GM18517 (cell line): ENCODE measurements at regions not wholly inside any gene's neighbourhood (a gene's known extent, or its start where the extent isn't known, plus 50 kb on each side); places are given as distances from the start of the nearest gene placed in this dataset.

Experiments
- ATAC-seq: cut with Tn5 transposase; IDR thresholded peaks from one replicate; pipeline ENCODE4 v1.9.1; 2021; ENCODE audit warnings: mild to moderate bottlenecking, moderate library complexity; ENCODE audit not compliant: unreplicated experiment

DNA sequence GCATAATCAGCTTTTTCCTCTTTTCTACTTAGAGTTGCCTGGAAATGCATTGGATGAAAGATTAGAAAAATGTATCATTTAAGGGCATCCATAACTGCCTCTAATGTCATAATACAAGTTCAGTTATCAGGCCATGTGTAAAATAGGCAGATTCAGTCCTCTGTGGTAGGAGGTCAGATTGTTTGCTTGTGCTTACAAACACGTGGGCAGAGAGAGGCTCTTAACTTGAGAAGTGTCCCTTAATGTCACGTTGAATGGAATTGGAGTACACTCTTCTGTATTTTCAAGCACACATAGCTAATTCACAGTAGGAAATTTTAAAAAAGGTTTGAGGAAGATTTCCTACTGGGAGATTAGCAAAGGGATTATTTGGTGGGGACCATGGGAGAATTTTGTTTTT lies 359.8 kb upstream of the MTPN start:
- ATAC-seq = no peak

DNA sequence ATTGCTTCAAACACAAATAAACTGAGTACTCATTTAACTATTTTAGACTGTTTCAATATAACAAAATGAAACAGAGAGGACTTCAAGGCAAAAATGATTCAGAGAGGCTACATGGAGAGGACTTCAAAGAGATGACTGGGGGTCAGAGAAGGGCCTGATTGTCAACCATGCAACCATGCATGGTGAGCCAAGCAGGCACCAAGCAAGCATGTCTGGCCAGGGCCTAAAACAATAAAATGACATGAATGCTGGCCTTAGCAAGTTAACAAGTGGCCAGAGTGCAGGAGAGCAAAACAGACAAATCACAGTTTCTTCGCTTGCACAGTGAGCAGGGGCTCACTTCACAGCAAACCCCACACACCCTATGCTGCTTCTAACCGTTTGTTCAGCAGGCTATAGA lies 356.5 kb upstream of the MTPN start:
- ATAC-seq = no peak

DNA sequence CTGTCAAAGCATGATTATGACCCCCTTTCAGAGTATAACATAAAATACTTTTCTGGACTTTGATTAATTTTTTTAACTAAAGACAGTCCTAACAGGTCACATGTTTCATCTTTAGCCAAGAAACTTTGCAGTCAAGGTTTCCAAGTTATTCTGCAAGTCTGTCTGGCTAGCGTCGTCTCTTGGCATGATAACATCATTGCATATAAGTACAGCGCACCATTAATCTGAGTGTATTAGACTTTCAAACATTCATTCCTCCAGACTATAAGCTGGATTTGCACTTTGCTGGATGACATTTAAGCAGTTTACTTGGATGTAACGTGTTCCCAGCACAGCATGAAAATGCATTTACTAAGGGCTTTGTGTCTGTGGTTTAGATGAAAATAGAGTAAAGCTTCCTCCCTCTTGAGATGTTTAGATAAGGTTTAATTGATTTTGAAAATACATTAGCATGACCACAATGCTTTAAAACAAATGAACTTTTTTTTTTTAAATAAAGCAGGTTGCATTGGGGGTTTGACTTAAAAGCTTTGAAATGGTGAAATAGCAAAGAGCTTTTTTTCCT lies 349.0 kb upstream of the MTPN start:
- no peak for ATAC-seq

DNA sequence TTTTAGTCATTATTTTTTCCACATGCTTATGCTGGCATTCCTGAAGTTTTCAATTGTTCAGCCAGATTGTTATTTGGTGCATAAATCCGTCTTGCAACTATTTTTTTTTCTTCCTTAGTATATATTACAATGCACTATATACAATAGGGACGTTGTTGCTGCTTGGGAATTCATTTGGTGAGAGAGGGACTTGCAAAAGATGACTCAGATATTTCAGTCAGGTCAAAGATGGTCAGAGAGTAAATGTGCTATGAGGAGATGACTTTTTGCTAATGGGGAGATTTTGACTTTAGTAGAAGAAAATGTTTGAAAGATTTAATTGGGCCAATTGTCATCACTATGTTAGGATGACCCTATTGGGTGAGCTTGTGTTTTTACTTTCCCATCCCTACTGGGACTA lies 348.4 kb upstream of the MTPN start:
- no peak for ATAC-seq

DNA sequence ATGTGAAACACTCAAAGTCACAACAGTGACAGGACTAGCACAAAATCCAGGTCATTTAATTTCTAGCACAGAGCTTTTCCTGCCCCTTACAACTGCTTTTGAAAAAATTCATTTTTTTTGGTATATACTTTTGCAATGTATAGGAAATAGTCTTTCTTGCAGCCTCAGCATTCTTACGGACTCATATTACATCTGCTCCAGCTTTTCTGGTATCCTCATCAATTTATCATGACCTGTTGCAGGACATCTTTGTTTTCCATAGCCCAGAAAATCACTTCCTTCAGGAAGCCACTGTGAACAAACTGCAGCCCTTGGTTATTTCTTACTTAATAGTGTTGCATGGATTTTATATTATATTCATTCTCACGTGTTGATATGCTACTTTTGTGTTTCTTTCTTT lies 347.9 kb upstream of the MTPN start:
- ATAC-seq = no peak

DNA sequence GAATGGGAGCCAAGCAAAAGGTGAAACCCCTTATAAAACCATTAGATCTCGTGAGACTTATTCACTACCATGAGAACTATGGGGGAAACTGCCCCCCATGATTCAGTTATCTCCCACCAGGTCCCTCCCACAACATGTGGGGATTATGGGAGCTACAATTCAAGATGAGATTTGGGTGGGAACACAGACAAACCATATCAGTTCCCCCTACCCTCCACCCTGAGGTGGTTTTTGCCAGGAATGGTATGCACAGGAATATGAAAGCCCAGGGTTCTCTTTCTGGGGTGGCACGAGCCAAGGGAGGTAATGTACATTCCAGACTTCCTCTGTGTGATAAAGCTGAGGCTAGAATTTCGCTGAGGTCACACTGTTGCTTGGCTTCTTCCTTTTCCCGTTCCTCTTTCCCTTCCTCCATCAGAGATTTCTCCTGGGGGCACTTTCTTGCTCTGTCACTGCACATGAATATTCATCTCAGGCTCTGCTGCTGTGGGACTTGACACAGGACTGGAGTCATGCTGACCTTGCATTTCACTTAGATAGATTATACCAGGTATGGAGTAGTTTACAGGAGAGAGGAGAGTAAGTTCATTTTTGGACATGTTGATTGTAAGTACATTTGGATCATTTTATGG lies 347.0 kb upstream of the MTPN start:
- ATAC-seq = no peak

DNA sequence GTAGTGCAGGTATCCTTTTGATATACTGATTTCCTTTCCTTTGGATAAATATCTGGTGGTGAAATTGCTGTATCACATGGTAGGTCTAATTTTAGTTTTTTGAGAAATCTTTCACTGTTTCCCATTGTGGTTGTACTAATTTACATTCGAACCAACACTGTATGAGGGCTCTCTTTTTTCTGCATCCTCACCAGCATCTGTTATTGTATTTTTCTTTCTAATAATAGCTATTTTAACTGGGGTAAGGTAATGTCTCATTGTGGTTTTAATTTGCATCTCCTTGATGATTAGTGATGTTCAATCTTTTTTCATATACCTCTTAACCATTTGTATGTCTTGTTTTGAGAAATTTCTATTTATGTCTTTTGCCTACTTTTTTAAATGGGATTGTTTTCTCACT lies 335.4 kb upstream of the MTPN start:
- ATAC-seq = no peak

DNA sequence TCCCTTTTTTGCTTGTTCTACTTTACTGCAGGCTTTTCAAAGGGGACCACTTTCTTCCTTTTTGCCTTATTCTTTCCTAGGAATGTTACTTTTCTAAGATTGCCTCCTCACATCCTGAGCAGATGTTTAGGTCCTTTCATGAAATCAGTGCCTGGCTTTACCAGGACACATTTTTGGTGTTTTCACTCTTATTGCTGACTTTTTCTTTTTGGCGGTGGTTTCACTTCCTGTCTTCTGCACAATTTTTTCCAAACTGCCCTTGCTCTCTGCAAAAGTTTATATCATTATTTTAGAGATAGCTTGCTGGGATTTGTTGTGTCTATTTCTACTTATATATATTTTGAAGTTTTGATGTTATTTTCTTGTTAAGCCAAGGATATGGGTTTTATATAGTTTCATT lies 332.2 kb upstream of the MTPN start:
- no peak for ATAC-seq

DNA sequence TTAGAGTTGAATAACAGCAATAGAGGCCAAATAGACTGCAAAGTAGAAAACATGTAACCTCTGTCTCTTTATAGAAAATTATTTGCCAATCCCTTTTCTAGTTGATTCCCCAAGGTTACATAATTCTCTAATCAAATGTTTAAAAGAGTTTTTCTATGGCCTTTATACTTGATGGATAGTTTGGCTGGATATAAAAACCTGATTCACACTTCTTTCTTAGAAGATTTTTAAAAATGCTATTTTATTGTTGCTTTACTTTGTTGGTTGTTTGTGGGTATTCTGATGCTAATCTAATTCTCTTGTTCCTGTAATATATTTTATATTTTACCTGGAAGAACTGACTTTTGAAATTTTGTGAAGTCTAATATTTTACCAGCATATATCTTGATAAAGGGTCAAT lies 331.1 kb upstream of the MTPN start:
- no peak for ATAC-seq

DNA sequence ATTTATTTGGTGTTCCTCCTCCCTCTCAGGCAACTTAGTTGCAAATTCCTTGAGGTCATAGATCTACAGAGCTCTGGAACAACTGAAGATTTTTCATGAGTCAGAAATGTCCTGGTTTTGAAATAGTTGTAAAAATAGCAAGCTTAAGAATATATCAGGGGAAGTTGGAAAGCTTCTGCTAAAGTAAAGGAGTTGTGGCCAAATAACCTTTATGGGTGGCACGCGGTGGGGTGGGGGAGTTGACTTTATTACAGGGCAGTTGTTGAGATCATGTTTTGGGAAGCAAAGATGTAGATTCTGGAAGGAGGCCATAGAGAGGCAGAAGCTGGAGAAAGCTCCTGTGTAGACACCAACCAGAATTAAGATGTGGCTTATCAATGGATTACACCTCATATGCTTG lies 326.0 kb upstream of the MTPN start:
- ATAC-seq = no peak

DNA sequence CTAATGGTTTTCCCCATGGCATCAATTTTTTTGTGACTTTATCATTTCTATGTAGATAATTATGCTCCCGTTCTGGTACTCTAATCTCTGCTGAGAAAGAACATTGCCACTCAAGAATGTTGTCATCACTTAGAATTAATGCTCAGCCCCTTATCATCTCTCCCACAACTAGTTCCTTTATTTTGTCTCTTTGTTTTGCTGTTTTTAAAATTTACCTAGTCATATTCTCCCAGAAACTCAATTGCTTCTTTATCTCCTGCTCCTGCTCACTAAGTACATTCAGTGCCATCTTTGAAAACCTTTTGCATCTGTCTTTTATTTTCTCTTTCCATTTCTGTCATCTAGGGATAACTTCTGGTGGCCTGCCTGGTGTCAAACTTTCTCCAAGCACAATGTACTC lies 324.9 kb upstream of the MTPN start:
- no peak for ATAC-seq

DNA sequence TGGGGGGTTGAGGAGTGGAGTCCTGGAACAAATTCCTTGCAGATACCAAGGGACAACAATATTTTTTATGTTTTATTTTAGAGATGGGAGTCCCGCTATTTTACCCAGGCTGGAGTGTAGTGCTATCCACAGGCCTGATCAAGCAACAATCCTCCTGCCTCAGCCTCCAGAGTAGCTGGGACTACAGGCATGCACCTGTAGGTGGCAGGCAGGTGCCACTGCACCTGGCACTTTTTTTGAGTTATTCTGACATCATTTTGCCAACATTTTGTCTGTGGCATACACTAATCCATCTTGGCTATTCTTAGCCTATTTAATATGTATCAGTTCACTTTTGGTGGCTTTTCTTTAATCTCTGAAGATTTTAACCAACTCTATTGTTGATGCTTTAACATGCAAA lies 317.8 kb upstream of the MTPN start:
- no peak for ATAC-seq

DNA sequence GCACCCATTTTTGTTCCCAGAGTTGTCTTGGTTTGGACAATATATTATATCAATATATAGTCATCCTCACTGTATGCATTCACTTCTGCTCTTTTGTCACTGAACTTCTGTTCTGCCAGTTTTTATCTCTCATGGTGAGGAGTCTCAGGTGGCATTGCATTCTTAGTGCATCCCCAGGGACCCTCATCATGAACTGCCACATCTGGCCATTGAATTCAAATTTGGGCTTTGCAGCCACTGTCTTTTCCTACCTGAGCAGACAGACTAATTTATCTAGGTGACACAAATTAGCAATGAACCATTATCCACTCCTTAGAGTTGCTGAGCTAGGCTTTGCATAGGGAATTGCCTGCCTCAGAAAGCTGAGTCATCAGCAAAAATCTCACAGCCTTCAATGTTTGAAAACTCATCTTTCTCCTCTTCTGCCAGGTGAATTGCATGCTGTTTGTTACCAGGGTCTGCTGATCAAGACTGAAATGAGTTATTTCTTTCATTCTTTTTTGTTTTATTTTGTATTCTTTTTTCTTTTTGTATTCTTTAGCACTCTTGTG lies 316.8 kb upstream of the MTPN start:
- no peak for ATAC-seq

DNA sequence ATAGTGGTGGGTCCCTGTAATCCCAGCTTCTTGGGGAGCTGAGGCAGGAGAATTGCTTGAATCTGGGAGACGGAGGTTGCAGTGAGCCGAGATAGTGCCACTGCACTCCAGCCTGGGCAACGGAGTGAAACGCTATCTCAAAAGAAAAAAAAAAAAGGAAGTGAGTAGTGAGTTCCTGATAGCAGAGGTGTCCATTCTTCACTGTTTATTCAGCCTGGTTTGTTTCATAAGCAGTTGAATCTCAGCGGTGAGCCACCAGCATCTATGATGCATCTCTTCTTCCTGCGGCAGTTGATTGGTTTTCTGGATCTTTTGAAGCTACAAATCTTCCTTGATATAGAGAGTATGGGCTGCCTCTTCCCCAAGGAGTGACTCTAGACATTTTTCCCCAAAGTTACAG lies 316.1 kb upstream of the MTPN start:
- no peak for ATAC-seq

DNA sequence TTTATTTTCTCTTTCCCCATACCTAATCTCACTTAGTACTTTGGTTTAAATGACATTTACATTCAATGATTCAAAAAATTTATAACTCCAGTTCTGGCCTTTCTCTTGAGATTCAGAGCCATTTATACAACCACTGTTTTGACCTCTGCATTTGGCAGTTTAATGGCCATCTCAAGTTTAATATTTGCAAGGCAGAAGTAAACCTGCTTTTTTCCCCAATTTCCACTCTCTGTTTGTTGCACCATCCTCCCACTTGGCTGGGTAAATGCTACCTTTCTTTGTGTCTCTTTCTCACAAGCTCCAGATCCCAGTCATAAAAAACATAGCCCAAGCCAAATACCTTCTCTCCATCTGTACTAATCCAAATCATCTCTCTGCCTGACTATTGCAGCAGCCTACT lies 315.2 kb upstream of the MTPN start:
- no peak for ATAC-seq

DNA sequence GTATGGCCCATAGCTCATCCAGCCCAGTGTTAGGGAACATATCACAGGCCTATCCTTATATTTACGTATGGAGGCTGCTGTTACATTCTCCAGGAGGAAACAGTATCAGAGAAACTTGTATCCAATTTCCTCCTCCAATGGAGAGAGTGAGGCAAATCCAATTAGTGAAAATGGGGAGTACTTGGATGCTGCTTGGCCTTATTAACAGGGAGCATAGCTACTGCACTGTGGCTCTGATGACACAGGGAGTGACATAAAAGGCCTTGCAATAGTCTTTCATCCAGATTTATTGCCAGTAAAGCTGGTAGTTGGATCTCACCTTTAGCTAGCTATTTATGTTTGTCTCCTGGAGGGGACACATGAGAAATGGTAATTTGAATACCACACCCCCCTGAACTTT lies 313.2 kb upstream of the MTPN start:
- no peak for ATAC-seq

DNA sequence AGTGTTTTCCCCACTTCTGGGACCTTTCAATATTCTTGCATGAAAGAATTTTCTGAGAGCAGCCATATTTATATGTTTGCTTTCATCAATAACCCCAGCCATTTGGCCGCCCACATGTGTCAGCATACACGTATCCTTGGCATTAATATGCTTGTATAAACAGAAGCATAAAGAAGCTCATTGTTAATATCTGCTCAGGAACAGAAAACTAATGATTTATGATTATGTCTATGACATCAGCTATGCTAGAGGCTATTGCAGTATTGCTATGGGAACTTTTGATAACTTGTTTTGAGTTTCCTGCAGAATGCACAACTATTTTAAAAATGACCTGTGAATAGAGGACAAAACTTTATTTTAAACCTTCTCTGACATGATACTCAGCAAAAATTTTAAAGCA lies 300.9 kb upstream of the MTPN start:
- ATAC-seq = no peak

DNA sequence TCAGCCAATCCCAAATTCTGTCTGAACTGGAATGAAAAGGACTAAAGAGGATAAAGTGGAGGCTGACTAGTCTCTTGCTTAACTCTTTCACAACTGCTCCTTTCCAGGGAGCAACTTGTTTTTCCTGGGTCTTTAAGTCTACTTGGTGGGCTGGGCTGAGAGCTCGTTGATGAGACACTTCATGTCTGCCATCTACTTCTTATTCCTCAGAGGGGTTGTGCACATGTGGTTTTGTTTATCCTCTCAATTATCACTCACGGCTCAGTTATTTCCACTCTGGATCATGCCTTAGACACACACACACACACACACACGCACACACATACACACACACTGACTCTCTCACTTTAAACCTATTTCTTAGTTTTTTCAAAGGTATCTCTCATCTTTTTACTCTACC lies 298.6 kb upstream of the MTPN start:
- no peak for ATAC-seq

DNA sequence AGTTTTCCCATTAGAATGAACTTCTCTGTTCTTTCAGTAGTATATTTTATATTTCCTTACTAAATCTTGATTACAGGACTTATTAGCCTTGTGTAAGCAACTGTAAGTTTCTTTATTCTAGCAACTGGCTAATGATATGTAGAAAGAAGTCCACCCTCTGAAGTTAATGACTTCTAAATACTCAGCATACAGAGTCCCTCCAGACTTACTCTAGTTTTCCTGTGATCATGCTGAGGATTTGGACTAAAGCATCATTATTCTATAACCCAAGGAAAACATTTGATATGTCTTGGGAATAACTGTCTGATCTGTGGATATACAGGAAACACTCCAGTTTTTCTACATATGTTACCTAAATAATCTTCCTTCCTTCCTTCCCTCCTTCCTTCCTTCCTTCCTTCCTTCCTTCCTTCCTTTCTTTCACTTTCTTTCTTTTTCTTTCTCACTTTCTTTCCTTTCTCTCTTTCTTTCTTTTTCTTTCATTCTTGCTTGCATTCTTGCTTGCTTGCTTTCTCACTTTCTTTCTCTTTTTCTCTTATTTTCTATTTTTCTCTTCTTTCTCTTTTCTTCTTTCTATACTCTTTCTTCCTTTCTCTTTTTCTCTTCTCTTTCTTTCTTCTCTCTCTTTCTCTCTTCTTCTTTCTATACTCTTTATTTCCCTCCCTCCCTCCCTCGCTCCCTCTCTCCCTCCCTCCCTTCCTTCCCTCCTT lies 297.6 kb upstream of the MTPN start:
- ATAC-seq = no peak

DNA sequence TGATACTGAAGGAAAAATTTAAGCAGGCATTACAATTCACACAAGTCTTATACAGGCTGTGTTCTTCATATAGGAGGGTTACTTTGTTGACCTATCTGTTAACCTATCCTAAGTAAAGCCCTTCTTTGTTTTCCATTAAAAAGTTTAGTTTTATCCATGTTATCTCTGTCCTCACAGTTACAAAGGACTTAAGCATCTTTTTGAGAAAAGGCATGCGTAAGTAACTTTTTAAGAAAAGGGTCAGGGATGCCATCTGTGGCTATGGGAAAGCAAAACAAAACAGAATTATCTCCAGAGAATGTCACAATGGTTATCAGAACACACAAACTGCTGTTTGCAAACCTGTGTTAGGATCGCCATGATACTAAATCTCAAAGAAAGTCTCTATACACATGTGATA lies 295.8 kb upstream of the MTPN start:
- ATAC-seq = no peak

DNA sequence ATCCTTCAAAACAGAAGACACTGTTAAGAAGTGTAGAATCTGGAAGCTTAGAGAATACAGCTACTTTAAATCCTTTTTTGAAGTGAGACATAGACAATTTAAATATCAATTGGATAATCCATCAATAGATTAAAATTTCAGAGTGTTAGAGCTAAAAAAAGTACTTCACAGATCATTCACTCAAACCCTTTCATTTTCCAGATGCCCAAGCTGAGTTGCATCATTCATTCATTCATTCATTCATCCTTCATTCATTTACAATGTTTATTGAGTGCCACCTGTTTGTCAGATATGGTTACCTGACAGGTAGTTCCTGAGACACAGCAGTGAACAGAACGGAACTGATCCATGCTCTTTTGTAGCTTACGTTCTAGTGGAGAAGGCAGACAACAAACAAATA lies 290.7 kb upstream of the MTPN start:
- ATAC-seq = no peak

DNA sequence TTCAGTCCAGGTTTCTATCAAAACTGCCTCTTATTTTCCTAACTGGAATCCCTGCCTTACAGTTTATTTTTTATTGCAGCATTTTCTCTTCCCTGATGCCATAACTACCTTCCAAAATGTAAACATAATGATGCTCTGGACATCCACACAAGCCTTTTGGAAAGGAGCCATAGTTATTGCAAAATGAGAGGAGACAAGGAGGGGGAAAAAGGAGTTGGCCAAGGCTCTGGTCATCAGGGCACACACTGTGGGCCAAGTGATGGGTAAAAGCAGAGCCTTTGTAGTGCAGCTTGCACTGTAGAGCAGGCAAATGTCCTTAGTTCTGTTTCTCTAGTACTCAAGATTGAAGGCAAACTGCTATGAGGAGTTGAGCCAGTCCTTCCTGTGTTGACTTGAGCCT lies 289.3 kb upstream of the MTPN start:
- no peak for ATAC-seq
